ENCODE measurements at regions not wholly inside any gene's neighbourhood (a gene's known extent, or its start where the extent isn't known, plus 50 kb on each side); places are given as distances from the start of the nearest gene placed in this dataset.

GRCh38 chr3:28791713-28792255 lies 443.2 kb upstream of the AZI2 start:
- intact Hi-C loops (cut with micrococcal nuclease) = no loop called here
- H3K27me3 Mint-ChIP-seq (ENCODE audit: low read depth in 2 of 2) = no peaks in the 10 kb centered on the region
- TF ChIP-seq CTCF (IDR thresholded peaks at IDR 0.05) = no peak
- no peaks in the 10 kb centered on the region for H3K4me1 Mint-ChIP-seq
- H3K36me3 ChIP-seq (ENCODE audit: control insufficient read depth, insufficient read depth, low read length) = no peaks in the 10 kb centered on the region
- 79% methylated on average over 6 of the region's 6 CpGs for WGBS (ENCODE audit: insufficient coverage)
- no peaks in the 10 kb centered on the region for H3K9me3 ChIP-seq (ENCODE audit: control insufficient read depth, insufficient read depth, low read length)
- peaks cover 0 to 7% of the 10 kb centered on the region in 2 donors for H3K9me3 Mint-ChIP-seq
- H3K4me3 Mint-ChIP-seq = no peak overlapping the region
- no peak for DNase-seq
- no peak overlapping the region for H3K27ac ChIP-seq (ENCODE audit: low read length)
- no peaks in the 10 kb centered on the region for H3K27me3 ChIP-seq (ENCODE audit: control insufficient read depth, insufficient read depth, low read length)
- H3K36me3 Mint-ChIP-seq = no peaks in the 10 kb centered on the region
- ATAC-seq = no peak
- H3K4me3 ChIP-seq (ENCODE audit: low read length) = no peak overlapping the region
- no peaks in the 10 kb centered on the region for H3K4me1 ChIP-seq (ENCODE audit: control insufficient read depth, insufficient read depth, low read length)
- H3K27ac Mint-ChIP-seq = no peak overlapping the region

GRCh38 chr3:28792604-28793003 lies 444.0 kb upstream of the AZI2 start:
- no peaks in the 10 kb centered on the region for H3K27me3 Mint-ChIP-seq (ENCODE audit: low read depth in 2 of 2)
- Histone ChIP-seq H3K9me3 (ENCODE audit: control insufficient read depth, insufficient read depth, low read length) (no peaks in the 10 kb centered on the region), H3K4me3 (ENCODE audit: low read length) (no peak overlapping the region), H3K27me3 (ENCODE audit: control insufficient read depth, insufficient read depth, low read length) (no peaks in the 10 kb centered on the region), H3K36me3 (ENCODE audit: control insufficient read depth, insufficient read depth, low read length) (no peaks in the 10 kb centered on the region), H3K4me1 (ENCODE audit: control insufficient read depth, insufficient read depth, low read length) (no peaks in the 10 kb centered on the region), H3K27ac (ENCODE audit: low read length) (no peak overlapping the region)
- TF ChIP-seq CTCF (IDR thresholded peaks at IDR 0.05) = no peak
- no peak overlapping the region for H3K27ac Mint-ChIP-seq
- 82% methylated on average over 2 of the region's 2 CpGs for WGBS (ENCODE audit: insufficient coverage)
- H3K9me3 Mint-ChIP-seq = peaks cover 5 to 7% of the 10 kb centered on the region in 2 donors
- H3K4me3 Mint-ChIP-seq = no peak overlapping the region
- no peak for ATAC-seq
- no peaks in the 10 kb centered on the region for H3K4me1 Mint-ChIP-seq
- DNase-seq = no peak
- no peaks in the 10 kb centered on the region for H3K36me3 Mint-ChIP-seq
- intact Hi-C loops (cut with micrococcal nuclease) = no loop called here

GRCh38 chr3:28799084-28799483 lies 450.5 kb upstream of the AZI2 start:
- ATAC-seq (no peak), DNase-seq (no peak)
- H3K27me3 ChIP-seq (ENCODE audit: control insufficient read depth, insufficient read depth, low read length) = no peaks in the 10 kb centered on the region
- Mint-ChIP-seq H3K9me3 (peaks cover 4 to 6% of the 10 kb centered on the region in 2 donors), H3K27me3 (ENCODE audit: low read depth in 2 of 2) (no peaks in the 10 kb centered on the region), H3K36me3 (no peaks in the 10 kb centered on the region), H3K27ac (no peak overlapping the region), H3K4me1 (no peaks in the 10 kb centered on the region), H3K4me3 (no peak overlapping the region)
- no peaks in the 10 kb centered on the region for H3K36me3 ChIP-seq (ENCODE audit: control insufficient read depth, insufficient read depth, low read length)
- H3K27ac ChIP-seq (ENCODE audit: low read length) = no peak overlapping the region
- no peaks in the 10 kb centered on the region for H3K9me3 ChIP-seq (ENCODE audit: control insufficient read depth, insufficient read depth, low read length)
- intact Hi-C loops (cut with micrococcal nuclease) = no loop called here
- H3K4me3 ChIP-seq (ENCODE audit: low read length) = no peak overlapping the region
- no peak for TF ChIP-seq CTCF (IDR thresholded peaks at IDR 0.05)
- WGBS (ENCODE audit: insufficient coverage) = 84% methylated on average over 3 of the region's 4 CpGs
- no peaks in the 10 kb centered on the region for H3K4me1 ChIP-seq (ENCODE audit: control insufficient read depth, insufficient read depth, low read length)

- no peak overlapping the region for H3K4me3 Mint-ChIP-seq
- intact Hi-C loops (cut with micrococcal nuclease) = no loop called here
- H3K36me3 Mint-ChIP-seq = no peaks in the 10 kb centered on the region
- no peaks in the 10 kb centered on the region for H3K27me3 Mint-ChIP-seq (ENCODE audit: low read depth in 2 of 2)
- Histone ChIP-seq H3K27me3 (ENCODE audit: control insufficient read depth, insufficient read depth, low read length) (no peaks in the 10 kb centered on the region), H3K4me1 (ENCODE audit: control insufficient read depth, insufficient read depth, low read length) (no peaks in the 10 kb centered on the region), H3K9me3 (ENCODE audit: control insufficient read depth, insufficient read depth, low read length) (no peaks in the 10 kb centered on the region), H3K36me3 (ENCODE audit: control insufficient read depth, insufficient read depth, low read length) (no peaks in the 10 kb centered on the region), H3K4me3 (ENCODE audit: low read length) (no peak overlapping the region), H3K27ac (ENCODE audit: low read length) (no peak overlapping the region)
- DNase-seq (no peak), ATAC-seq (no peak)
- no peak overlapping the region for H3K27ac Mint-ChIP-seq
- peaks cover 5 to 6% of the 10 kb centered on the region in 2 donors for H3K9me3 Mint-ChIP-seq
- 88% methylated on average over 1 of the region's 1 CpG for WGBS (ENCODE audit: insufficient coverage)
- H3K4me1 Mint-ChIP-seq = no peaks in the 10 kb centered on the region
- TF ChIP-seq CTCF (IDR thresholded peaks at IDR 0.05) = no peak
Measured at GRCh38 chr3:28800203-28800602, 451.6 kb upstream of the AZI2 start.
